ENCODE measurements at regions not wholly inside any gene's neighbourhood (a gene's known extent, or its start where the extent isn't known, plus 50 kb on each side); places are given as distances from the start of the nearest gene placed in this dataset.

- Histone ChIP-seq H3K4me3 (no peak overlapping the region), H3K27ac (no peak overlapping the region), H3K36me3 (no peaks in the 10 kb centered on the region), H3K9me3 (no peaks in the 10 kb centered on the region), H3K4me1 (no peaks in the 10 kb centered on the region), H3K27me3 (ENCODE audit: low read depth) (no peaks in the 10 kb centered on the region)
- DNase-seq (no peak), ATAC-seq (peak in 1 of 2 donors; percentile 72)
- intact Hi-C loops (cut with DNase I): no loop called here
- TF ChIP-seq, protein P1, sequence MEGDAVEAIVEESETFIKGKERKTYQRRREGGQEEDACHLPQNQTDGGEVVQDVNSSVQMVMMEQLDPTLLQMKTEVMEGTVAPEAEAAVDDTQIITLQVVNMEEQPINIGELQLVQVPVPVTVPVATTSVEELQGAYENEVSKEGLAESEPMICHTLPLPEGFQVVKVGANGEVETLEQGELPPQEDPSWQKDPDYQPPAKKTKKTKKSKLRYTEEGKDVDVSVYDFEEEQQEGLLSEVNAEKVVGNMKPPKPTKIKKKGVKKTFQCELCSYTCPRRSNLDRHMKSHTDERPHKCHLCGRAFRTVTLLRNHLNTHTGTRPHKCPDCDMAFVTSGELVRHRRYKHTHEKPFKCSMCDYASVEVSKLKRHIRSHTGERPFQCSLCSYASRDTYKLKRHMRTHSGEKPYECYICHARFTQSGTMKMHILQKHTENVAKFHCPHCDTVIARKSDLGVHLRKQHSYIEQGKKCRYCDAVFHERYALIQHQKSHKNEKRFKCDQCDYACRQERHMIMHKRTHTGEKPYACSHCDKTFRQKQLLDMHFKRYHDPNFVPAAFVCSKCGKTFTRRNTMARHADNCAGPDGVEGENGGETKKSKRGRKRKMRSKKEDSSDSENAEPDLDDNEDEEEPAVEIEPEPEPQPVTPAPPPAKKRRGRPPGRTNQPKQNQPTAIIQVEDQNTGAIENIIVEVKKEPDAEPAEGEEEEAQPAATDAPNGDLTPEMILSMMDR (IDR thresholded peaks at IDR 0.05): no peak
Measured at GRCh38 chr6:145313041-145313855, 422.1 kb downstream of the EPM2A start.

GRCh38 chr6:145315982-145316600 is 419.2 kb downstream of the EPM2A start:
- H3K9me3 ChIP-seq: no peaks in the 10 kb centered on the region
- TF ChIP-seq, protein P1 (IDR thresholded peaks at IDR 0.05): no peak
- H3K4me3 ChIP-seq: no peak overlapping the region
- H3K27ac ChIP-seq: no peak overlapping the region
- no peaks in the 10 kb centered on the region for H3K4me1 ChIP-seq
- ATAC-seq (no peak), DNase-seq (no peak)
- intact Hi-C loops (cut with DNase I): no loop called here
- no peaks in the 10 kb centered on the region for H3K36me3 ChIP-seq
- H3K27me3 ChIP-seq (ENCODE audit: low read depth): no peaks in the 10 kb centered on the region

DNA sequence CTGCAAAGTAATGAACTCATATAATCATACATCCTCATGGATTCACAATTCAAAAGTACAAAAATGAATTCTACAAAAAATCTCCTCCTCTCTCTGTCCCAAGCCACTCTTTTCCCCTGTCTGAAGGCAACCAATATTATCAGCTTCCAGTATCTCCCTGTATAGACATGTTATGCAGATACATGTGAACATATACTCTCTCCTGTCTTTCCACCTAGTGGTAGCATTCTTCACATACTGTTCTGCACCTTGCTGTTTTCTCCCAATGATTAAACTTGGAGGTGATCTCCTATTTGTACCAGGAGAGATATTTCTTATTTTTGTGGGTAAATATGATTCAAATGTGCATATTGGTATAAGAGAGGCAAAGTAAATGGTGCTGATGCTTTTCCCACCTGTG is 416.4 kb downstream of the EPM2A start:
- H3K27me3 ChIP-seq (ENCODE audit: low read depth): no peaks in the 10 kb centered on the region
- no peak for ATAC-seq
- H3K36me3 ChIP-seq: no peaks in the 10 kb centered on the region
- intact Hi-C loops (cut with DNase I): no loop called here
- no peaks in the 10 kb centered on the region for H3K9me3 ChIP-seq
- DNase-seq: no peak
- H3K27ac ChIP-seq: no peak overlapping the region
- TF ChIP-seq, protein P1 (IDR thresholded peaks at IDR 0.05): no peak
- no peaks in the 10 kb centered on the region for H3K4me1 ChIP-seq
- H3K4me3 ChIP-seq: no peak overlapping the region

DNA sequence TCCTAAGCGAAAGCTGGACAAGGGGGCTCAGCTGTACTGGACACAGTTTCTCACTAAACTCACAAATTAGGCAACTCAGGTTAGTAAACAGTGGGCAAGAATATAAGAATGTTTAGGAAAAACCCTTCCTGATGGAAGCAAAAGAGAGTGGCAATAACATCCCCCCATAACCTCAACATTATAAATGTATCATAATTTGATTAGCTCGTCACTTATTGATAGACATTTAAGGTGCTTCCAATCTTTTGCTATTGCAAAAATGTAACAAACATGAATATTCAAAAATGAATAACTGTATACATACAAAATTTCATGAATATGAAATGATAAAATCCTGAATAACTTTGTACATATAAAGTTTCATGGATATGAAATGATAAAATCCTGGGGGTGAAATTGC is 415.7 kb downstream of the EPM2A start:
- Histone ChIP-seq H3K9me3 (no peaks in the 10 kb centered on the region), H3K4me1 (no peaks in the 10 kb centered on the region), H3K27ac (no peak overlapping the region), H3K4me3 (no peak overlapping the region), H3K36me3 (no peaks in the 10 kb centered on the region), H3K27me3 (ENCODE audit: low read depth) (no peaks in the 10 kb centered on the region)
- ATAC-seq (no peak), DNase-seq (no peak)
- intact Hi-C loops (cut with DNase I): no loop called here
- TF ChIP-seq, protein P1 (IDR thresholded peaks at IDR 0.05): no peak

- intact Hi-C loops (cut with DNase I): no loop called here
- no peaks in the 10 kb centered on the region for H3K4me1 ChIP-seq
- DNase-seq (no peak), ATAC-seq (no peak)
- no peak overlapping the region for H3K4me3 ChIP-seq
- no peaks in the 10 kb centered on the region for H3K36me3 ChIP-seq
- H3K27me3 ChIP-seq (ENCODE audit: low read depth): no peaks in the 10 kb centered on the region
- TF ChIP-seq, protein P1 (IDR thresholded peaks at IDR 0.05): no peak
- no peak overlapping the region for H3K27ac ChIP-seq
- no peaks in the 10 kb centered on the region for H3K9me3 ChIP-seq
Measured at GRCh38 chr6:145323646-145324045, 411.7 kb downstream of the EPM2A start.
